GM12891 (cell line): ENCODE measurements at regions not wholly inside any gene's neighbourhood (a gene's known extent, or its start where the extent isn't known, plus 50 kb on each side); places are given as distances from the start of the nearest gene placed in this dataset.
"Not testable (repeated sequence)": the region's sequence is repeated elsewhere in the genome, so short reads cannot be mapped to it uniquely, and the experiment has no call there.

ENCODE experiments used
- POLR2A ChIP-seq: IDR thresholded peaks from 2 replicates; pipeline ENCODE4 v1.6.1; 2011; ENCODE audit warnings: low read depth, low read length, control low read depth
- POLR2AphosphoS5 ChIP-seq: IDR thresholded peaks from 2 replicates; pipeline ENCODE4 v1.6.1; 2011; ENCODE audit warnings: low read depth, low read length, control low read depth
- POU2F2 ChIP-seq: IDR thresholded peaks from 2 replicates; pipeline ENCODE4 v1.6.1; 2011; ENCODE audit warnings: low read depth, mild to moderate bottlenecking, control low read depth, low read length, moderate library complexity

- not testable (repeated sequence) for TF ChIP-seq POLR2AphosphoS5, POLR2A, POU2F2
These were observed 140.2 kb downstream of the CDY2B start for GRCh38 chrY:17739852-17740251.
